Peyer's patch (tissue), 4 donors: ENCODE measurements at regions not wholly inside any gene's neighbourhood (a gene's known extent, or its start where the extent isn't known, plus 50 kb on each side); places are given as distances from the start of the nearest gene placed in this dataset.

ENCODE experiments used
- DNase-seq, 3 donors: peaks; one replicate each; pipeline ENCODE4 v3.0.0-alpha.2; 2017 to 2019
- H3K27ac ChIP-seq, 4 donors: fragments of 200-600 bp; sonication (generic); one replicate each; pipeline ENCODE4 v1.5.1; 2016 to 2019
- H3K27me3 ChIP-seq, 2 donors: fragments of 200-600 bp; sonication (generic); one replicate each; pipeline ENCODE4 v1.5.1; 2019
- H3K36me3 ChIP-seq, 3 donors: fragments of 200-600 bp; sonication (generic); one replicate each; pipeline ENCODE4 v1.5.1; 2016 to 2019
- H3K4me1 ChIP-seq, 4 donors: fragments of 200-600 bp; sonication (generic); one replicate each; pipeline ENCODE4 v1.5.1; 2016 to 2019
- H3K4me3 ChIP-seq, 4 donors: fragments of 200-600 bp; sonication (generic); 1 replicate in 3 of 4; 2 replicates in 1 of 4; pipeline ENCODE4 v1.5.1; 2016 to 2019; ENCODE audit warnings: mild to moderate bottlenecking in 1 of 4
- H3K9me3 ChIP-seq, 4 donors: fragments of 200-600 bp; sonication (generic); one replicate each; pipeline ENCODE4 v1.5.1; 2016 to 2019; ENCODE audit warnings: mild to moderate bottlenecking in 1 of 4
- CTCF ChIP-seq, 6 experiments: fragments of 450-650 bp in 4 of 6; fragments of 200-600 bp in 2 of 6; sonication (generic) in 1 of 6; IDR thresholded peaks; one replicate each; pipeline ENCODE4 v1.5.1; 2017 to 2019; ENCODE audit warnings: antibody characterized with exemption in 6 of 6, mild to moderate bottlenecking in 3 of 6, moderate library complexity in 1 of 6
- POLR2A ChIP-seq, 2 donors: fragments of 450-650 bp; IDR thresholded peaks; one replicate each; pipeline ENCODE4 v1.5.1; 2017; ENCODE audit warnings: antibody characterized with exemption in 2 of 2, mild to moderate bottlenecking in 2 of 2, moderate library complexity in 2 of 2

DNA sequence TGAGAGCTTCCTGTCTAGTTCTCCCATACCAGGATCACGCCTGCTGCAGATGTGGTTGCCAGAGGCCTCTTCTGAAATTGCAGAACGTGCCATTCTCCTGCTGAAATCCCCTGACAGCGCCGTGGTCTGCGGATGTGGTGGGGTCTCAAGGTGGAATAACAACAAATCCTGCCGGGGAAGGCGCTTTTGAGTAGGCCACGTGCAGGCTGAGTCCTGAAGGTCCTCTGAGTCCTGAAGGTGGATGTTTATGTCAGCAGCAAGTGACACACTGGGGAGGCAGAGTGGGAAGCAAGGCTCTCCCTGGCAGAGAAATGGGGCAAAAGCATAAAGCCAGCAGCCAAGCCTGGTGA, 241.4 kb downstream of the MYCN start:
- H3K4me1 ChIP-seq = no peaks in the 10 kb centered on the region
- H3K27ac ChIP-seq = no peak overlapping the region
- H3K9me3 ChIP-seq = no peaks in the 10 kb centered on the region
- H3K27me3 ChIP-seq = no peaks in the 10 kb centered on the region
- no peaks in the 10 kb centered on the region for H3K36me3 ChIP-seq
- no peak for DNase-seq
- H3K4me3 ChIP-seq = no peak overlapping the region
- TF ChIP-seq POLR2A (IDR thresholded peaks at IDR 0.05) = no peak
- TF ChIP-seq CTCF (IDR thresholded peaks at IDR 0.05) = no peak

- TF ChIP-seq POLR2A (IDR thresholded peaks at IDR 0.05) (no peak), CTCF (IDR thresholded peaks at IDR 0.05) (no peak)
- no peaks in the 10 kb centered on the region for H3K36me3 ChIP-seq
- no peak overlapping the region for H3K27ac ChIP-seq
- no peak for DNase-seq
- no peak overlapping the region for H3K4me3 ChIP-seq
- H3K9me3 ChIP-seq = no peaks in the 10 kb centered on the region
- no peaks in the 10 kb centered on the region for H3K4me1 ChIP-seq
- H3K27me3 ChIP-seq = no peaks in the 10 kb centered on the region
Observed at GRCh38 chr2:16181062-16181740, 240.9 kb downstream of the MYCN start.

GRCh38 chr2:16180631-16181030, 240.3 kb downstream of the MYCN start:
- no peak overlapping the region for H3K27ac ChIP-seq
- no peaks in the 10 kb centered on the region for H3K36me3 ChIP-seq
- H3K4me3 ChIP-seq = no peak overlapping the region
- TF ChIP-seq CTCF (IDR thresholded peaks at IDR 0.05) = no peak
- no peak for TF ChIP-seq POLR2A (IDR thresholded peaks at IDR 0.05)
- H3K4me1 ChIP-seq = no peaks in the 10 kb centered on the region
- no peak for DNase-seq
- H3K9me3 ChIP-seq = no peaks in the 10 kb centered on the region
- H3K27me3 ChIP-seq = no peaks in the 10 kb centered on the region

- no peaks in the 10 kb centered on the region for H3K4me1 ChIP-seq
- H3K27me3 ChIP-seq = no peaks in the 10 kb centered on the region
- DNase-seq = no peak
- H3K9me3 ChIP-seq = no peaks in the 10 kb centered on the region
- TF ChIP-seq CTCF (IDR thresholded peaks at IDR 0.05) (no peak), POLR2A (IDR thresholded peaks at IDR 0.05) (no peak)
- H3K27ac ChIP-seq = no peak overlapping the region
- H3K4me3 ChIP-seq = no peak overlapping the region
- no peaks in the 10 kb centered on the region for H3K36me3 ChIP-seq
Observed at GRCh38 chr2:16179701-16180416, 239.5 kb downstream of the MYCN start.

GRCh38 chr2:16178551-16179130, 238.3 kb downstream of the MYCN start:
- Histone ChIP-seq H3K4me3 (no peak overlapping the region), H3K27me3 (no peaks in the 10 kb centered on the region), H3K36me3 (no peaks in the 10 kb centered on the region), H3K4me1 (no peaks in the 10 kb centered on the region), H3K27ac (no peak overlapping the region), H3K9me3 (no peaks in the 10 kb centered on the region)
- no peak for DNase-seq
- no peak for TF ChIP-seq POLR2A (IDR thresholded peaks at IDR 0.05)
- no peak for TF ChIP-seq CTCF (IDR thresholded peaks at IDR 0.05)
